ENCODE measurements at regions not wholly inside any gene's neighbourhood (a gene's known extent, or its start where the extent isn't known, plus 50 kb on each side); places are given as distances from the start of the nearest gene placed in this dataset.

- H3K27ac Mint-ChIP-seq: no peak overlapping the region
- CTCF ChIA-PET: interaction anchor here (0.7 to 1.6 kb wide), 3 partner anchors 10 to 75 kb away, joined by 3 to 4 read pairs (median 4); no protein-coding TSS in a partner anchor
- intact Hi-C loops (cut with micrococcal nuclease): no loop called here
Observed at GRCh38 chr3:18634461-18634860, 209.3 kb upstream of the SATB1 start.

GRCh38 chr3:18633002-18633401 is 207.9 kb upstream of the SATB1 start:
- Mint-ChIP-seq H3K9me3 (peaks cover 6% of the 10 kb centered on the region), H3K27me3 (ENCODE audit: low read depth) (no peaks in the 10 kb centered on the region), H3K4me3 (no peak overlapping the region), H3K36me3 (ENCODE audit: low read depth) (peaks cover 2% of the 10 kb centered on the region), H3K27ac (no peak overlapping the region), H3K4me1 (ENCODE audit: low read depth) (no peaks in the 10 kb centered on the region)
- DNase-seq: no peak
- intact Hi-C loops (cut with micrococcal nuclease): no loop called here
- CTCF ChIA-PET: interaction anchor here (1.0 to 1.6 kb wide), 4 partner anchors 9 to 73 kb away, joined by 3 to 4 read pairs (median 3); no protein-coding TSS in a partner anchor

More at GRCh38 chr3:18634461-18634860, 209.3 kb upstream of the SATB1 start:
- H3K4me3 Mint-ChIP-seq: no peak overlapping the region
- H3K27me3 Mint-ChIP-seq (ENCODE audit: low read depth): no peaks in the 10 kb centered on the region
- H3K9me3 Mint-ChIP-seq: peaks cover 6% of the 10 kb centered on the region
- no peaks in the 10 kb centered on the region for H3K4me1 Mint-ChIP-seq (ENCODE audit: low read depth)
- DNase-seq: no peak
- H3K36me3 Mint-ChIP-seq (ENCODE audit: low read depth): peaks cover 4% of the 10 kb centered on the region

GRCh38 chr3:18630295-18630694 is 205.2 kb upstream of the SATB1 start:
- H3K36me3 Mint-ChIP-seq (ENCODE audit: low read depth): no peaks in the 10 kb centered on the region
- CTCF ChIA-PET: no interaction called here
- intact Hi-C loops (cut with micrococcal nuclease): no loop called here
- H3K27me3 Mint-ChIP-seq (ENCODE audit: low read depth): no peaks in the 10 kb centered on the region
- no peak overlapping the region for H3K4me3 Mint-ChIP-seq
- H3K4me1 Mint-ChIP-seq (ENCODE audit: low read depth): no peaks in the 10 kb centered on the region
- H3K27ac Mint-ChIP-seq: no peak overlapping the region
- H3K9me3 Mint-ChIP-seq: peaks cover 6% of the 10 kb centered on the region
- no peak for DNase-seq

GRCh38 chr3:18625085-18625484 is 199.9 kb upstream of the SATB1 start:
- no peaks in the 10 kb centered on the region for H3K36me3 Mint-ChIP-seq (ENCODE audit: low read depth)
- no peak for DNase-seq
- H3K27me3 Mint-ChIP-seq (ENCODE audit: low read depth): no peaks in the 10 kb centered on the region
- CTCF ChIA-PET: interaction anchor here (1.1 to 1.2 kb wide), 2 partner anchors 13 to 22 kb away, joined by 3 read pairs; no protein-coding TSS in a partner anchor
- no peak overlapping the region for H3K4me3 Mint-ChIP-seq
- intact Hi-C loops (cut with micrococcal nuclease): no loop called here
- no peak overlapping the region for H3K27ac Mint-ChIP-seq
- H3K4me1 Mint-ChIP-seq (ENCODE audit: low read depth): peaks cover 10% of the 10 kb centered on the region
- H3K9me3 Mint-ChIP-seq: no peaks in the 10 kb centered on the region

- Mint-ChIP-seq H3K9me3 (no peaks in the 10 kb centered on the region), H3K27me3 (ENCODE audit: low read depth) (no peaks in the 10 kb centered on the region), H3K4me1 (ENCODE audit: low read depth) (peaks cover 10% of the 10 kb centered on the region), H3K4me3 (no peak overlapping the region), H3K36me3 (ENCODE audit: low read depth) (no peaks in the 10 kb centered on the region), H3K27ac (no peak overlapping the region)
- intact Hi-C loops (cut with micrococcal nuclease): no loop called here
- DNase-seq: no peak
- CTCF ChIA-PET: no interaction called here
Observed at GRCh38 chr3:18623220-18623619, 198.1 kb upstream of the SATB1 start.

- Mint-ChIP-seq H3K27me3 (ENCODE audit: low read depth) (no peaks in the 10 kb centered on the region), H3K36me3 (ENCODE audit: low read depth) (no peaks in the 10 kb centered on the region), H3K9me3 (no peaks in the 10 kb centered on the region), H3K4me3 (no peak overlapping the region), H3K4me1 (ENCODE audit: low read depth) (peaks cover 3% of the 10 kb centered on the region), H3K27ac (no peak overlapping the region)
- CTCF ChIA-PET: no interaction called here
- intact Hi-C loops (cut with micrococcal nuclease): no loop called here
- DNase-seq: no peak
Observed at GRCh38 chr3:18618723-18619122, 193.6 kb upstream of the SATB1 start.

- intact Hi-C loops (cut with micrococcal nuclease): no loop called here
- no peak overlapping the region for H3K27ac Mint-ChIP-seq
Observed at GRCh38 chr3:18611991-18612390, 186.9 kb upstream of the SATB1 start.

GRCh38 chr3:18609187-18609586 is 184.0 kb upstream of the SATB1 start:
- Mint-ChIP-seq H3K27me3 (ENCODE audit: low read depth) (no peaks in the 10 kb centered on the region), H3K9me3 (peaks cover 7% of the 10 kb centered on the region), H3K36me3 (ENCODE audit: low read depth) (no peaks in the 10 kb centered on the region), H3K4me1 (ENCODE audit: low read depth) (peaks cover 2% of the 10 kb centered on the region), H3K4me3 (no peak overlapping the region), H3K27ac (no peak overlapping the region)
- intact Hi-C loops (cut with micrococcal nuclease): no loop called here
- DNase-seq: no peak
- CTCF ChIA-PET: interaction anchor here (0.9 to 1.1 kb wide), 2 partner anchors 11 to 13 kb away, joined by 4 to 5 read pairs; no protein-coding TSS in a partner anchor

More at GRCh38 chr3:18611991-18612390, 186.9 kb upstream of the SATB1 start:
- CTCF ChIA-PET: no interaction called here
- peaks cover 7% of the 10 kb centered on the region for H3K9me3 Mint-ChIP-seq
- H3K36me3 Mint-ChIP-seq (ENCODE audit: low read depth): no peaks in the 10 kb centered on the region
- H3K27me3 Mint-ChIP-seq (ENCODE audit: low read depth): no peaks in the 10 kb centered on the region
- DNase-seq: no peak
- no peaks in the 10 kb centered on the region for H3K4me1 Mint-ChIP-seq (ENCODE audit: low read depth)
- H3K4me3 Mint-ChIP-seq: no peak overlapping the region

- no peak overlapping the region for H3K27ac Mint-ChIP-seq
- H3K27me3 Mint-ChIP-seq (ENCODE audit: low read depth): no peaks in the 10 kb centered on the region
- H3K36me3 Mint-ChIP-seq (ENCODE audit: low read depth): peaks cover 11% of the 10 kb centered on the region
- CTCF ChIA-PET: no interaction called here
- H3K9me3 Mint-ChIP-seq: peaks cover 21% of the 10 kb centered on the region
- H3K4me1 Mint-ChIP-seq (ENCODE audit: low read depth): no peaks in the 10 kb centered on the region
- no peak overlapping the region for H3K4me3 Mint-ChIP-seq
- intact Hi-C loops (cut with micrococcal nuclease): no loop called here
- no peak for DNase-seq
Observed at GRCh38 chr3:18597919-18598318, 172.8 kb upstream of the SATB1 start.

- Mint-ChIP-seq H3K36me3 (ENCODE audit: low read depth) (peaks cover 3% of the 10 kb centered on the region), H3K27me3 (ENCODE audit: low read depth) (no peaks in the 10 kb centered on the region), H3K27ac (no peak overlapping the region), H3K9me3 (peaks cover 12% of the 10 kb centered on the region), H3K4me1 (ENCODE audit: low read depth) (peaks cover 1% of the 10 kb centered on the region), H3K4me3 (no peak overlapping the region)
- intact Hi-C loops (cut with micrococcal nuclease): no loop called here
- CTCF ChIA-PET: no interaction called here
- DNase-seq: no peak
Observed at GRCh38 chr3:18593231-18593630, 168.1 kb upstream of the SATB1 start.

- Mint-ChIP-seq H3K9me3 (no peaks in the 10 kb centered on the region), H3K27ac (no peak overlapping the region), H3K4me3 (no peak overlapping the region), H3K27me3 (ENCODE audit: low read depth) (no peaks in the 10 kb centered on the region), H3K4me1 (ENCODE audit: low read depth) (peaks cover 1% of the 10 kb centered on the region), H3K36me3 (ENCODE audit: low read depth) (no peaks in the 10 kb centered on the region)
- intact Hi-C loops (cut with micrococcal nuclease): no loop called here
- CTCF ChIA-PET: interaction anchor here (0.9 to 1.0 kb wide), 2 partner anchors 14 to 19 kb away, joined by 3 read pairs; no protein-coding TSS in a partner anchor
- no peak for DNase-seq
Observed at GRCh38 chr3:18591120-18591519, 166.0 kb upstream of the SATB1 start.

- H3K9me3 Mint-ChIP-seq: peaks cover 6% of the 10 kb centered on the region
- DNase-seq: no peak
- CTCF ChIA-PET: no interaction called here
- no peaks in the 10 kb centered on the region for H3K27me3 Mint-ChIP-seq (ENCODE audit: low read depth)
- peaks cover 5% of the 10 kb centered on the region for H3K4me1 Mint-ChIP-seq (ENCODE audit: low read depth)
- no peak overlapping the region for H3K27ac Mint-ChIP-seq
- no peaks in the 10 kb centered on the region for H3K36me3 Mint-ChIP-seq (ENCODE audit: low read depth)
- intact Hi-C loops (cut with micrococcal nuclease): no loop called here
- H3K4me3 Mint-ChIP-seq: no peak overlapping the region
Observed at GRCh38 chr3:18586076-18586475, 160.9 kb upstream of the SATB1 start.

- CTCF ChIA-PET: no interaction called here
Observed at GRCh38 chr3:18585004-18585968, 160.1 kb upstream of the SATB1 start.

More at GRCh38 chr3:18585004-18585968, 160.1 kb upstream of the SATB1 start:
- Mint-ChIP-seq H3K4me1 (ENCODE audit: low read depth) (peaks cover 9% of the 10 kb centered on the region), H3K27ac (no peak overlapping the region), H3K9me3 (peaks cover 6% of the 10 kb centered on the region), H3K27me3 (ENCODE audit: low read depth) (no peaks in the 10 kb centered on the region), H3K4me3 (no peak overlapping the region), H3K36me3 (ENCODE audit: low read depth) (no peaks in the 10 kb centered on the region)
- DNase-seq: peak; percentile 12
- intact Hi-C loops (cut with micrococcal nuclease): no loop called here

Data from activated naive CD4-positive, alpha-beta T cell treated with anti-CD3 and anti-CD28 coated beads for 36 hours (primary cell).